T-helper 2 cell treated with Interferon-gamma antibody and Interleukin-4, amounts not matched to agents 100 ng/mL and 5 ng/mL, for 36 hours (primary cell): ENCODE measurements at regions not wholly inside any gene's neighbourhood (a gene's known extent, or its start where the extent isn't known, plus 50 kb on each side); places are given as distances from the start of the nearest gene placed in this dataset.
"Not testable (repeated sequence)": the region's sequence is repeated elsewhere in the genome, so short reads cannot be mapped to it uniquely, and the experiment has no call there.

Experiments
- intact Hi-C: fragments of 100-400 bp; cut with micrococcal nuclease; formaldehyde crosslinking; loops from one replicate; pipeline ENCODE4 v1.15.1; 2023

GRCh38 chr6:4218619-4219317 is 83.4 kb upstream of the ECI2 start:
- intact Hi-C loops = not testable (repeated sequence)

GRCh38 chr6:4212588-4212987 is 77.2 kb upstream of the ECI2 start:
- intact Hi-C loops = no loop called here

GRCh38 chr6:4210629-4211419 is 75.4 kb upstream of the ECI2 start:
- intact Hi-C loops = loop anchor here (1.0 to 2.0 kb wide), 2 partner anchors 156 to 468 kb away; no protein-coding TSS in a partner anchor

GRCh38 chr6:4209196-4209595 is 73.8 kb upstream of the ECI2 start:
- intact Hi-C loops = no loop called here

- intact Hi-C loops = no loop called here
These were observed 72.8 kb upstream of the ECI2 start for GRCh38 chr6:4208158-4208557.

GRCh38 chr6:4203642-4204417 is 68.5 kb upstream of the ECI2 start:
- intact Hi-C loops = not testable (repeated sequence)

GRCh38 chr6:4192627-4193026 is 57.3 kb upstream of the ECI2 start:
- intact Hi-C loops = no loop called here

- intact Hi-C loops = no loop called here
These were observed 56.8 kb upstream of the ECI2 start for GRCh38 chr6:4192173-4192572.

GRCh38 chr6:4191271-4191721 is 55.9 kb upstream of the ECI2 start:
- intact Hi-C loops = no loop called here

- intact Hi-C loops = no loop called here
These were observed 53.9 kb upstream of the ECI2 start for GRCh38 chr6:4189249-4189648.

GRCh38 chr6:4188801-4189200 is 53.4 kb upstream of the ECI2 start:
- intact Hi-C loops = no loop called here

- intact Hi-C loops = no loop called here
These were observed 52.1 kb upstream of the ECI2 start for GRCh38 chr6:4187480-4187879.

- intact Hi-C loops = no loop called here
These were observed 51.0 kb upstream of the ECI2 start for GRCh38 chr6:4186385-4186784.

- intact Hi-C loops = no loop called here
These were observed 50.5 kb upstream of the ECI2 start for GRCh38 chr6:4185846-4186245.

GRCh38 chr6:4185419-4185818 is 50.0 kb upstream of the ECI2 start:
- intact Hi-C loops = no loop called here
